C4-2B (cell line): ENCODE measurements at regions not wholly inside any gene's neighbourhood (a gene's known extent, or its start where the extent isn't known, plus 50 kb on each side); places are given as distances from the start of the nearest gene placed in this dataset.
"Not testable (repeated sequence)": the region's sequence is repeated elsewhere in the genome, so short reads cannot be mapped to it uniquely, and the experiment has no call there.

Experiments
- ZFX ChIP-seq: fragments of 450-650 bp; IDR thresholded peaks from 2 replicates; pipeline ENCODE4 v1.6.1; 2017
- TF ChIP-seq, protein P1 (sequence below): fragments of 450-650 bp; conservative IDR thresholded peaks from 2 replicates; pipeline ENCODE4 v1.5.1; 2017; ENCODE audit warnings: mild to moderate bottlenecking

- TF ChIP-seq, protein P1, sequence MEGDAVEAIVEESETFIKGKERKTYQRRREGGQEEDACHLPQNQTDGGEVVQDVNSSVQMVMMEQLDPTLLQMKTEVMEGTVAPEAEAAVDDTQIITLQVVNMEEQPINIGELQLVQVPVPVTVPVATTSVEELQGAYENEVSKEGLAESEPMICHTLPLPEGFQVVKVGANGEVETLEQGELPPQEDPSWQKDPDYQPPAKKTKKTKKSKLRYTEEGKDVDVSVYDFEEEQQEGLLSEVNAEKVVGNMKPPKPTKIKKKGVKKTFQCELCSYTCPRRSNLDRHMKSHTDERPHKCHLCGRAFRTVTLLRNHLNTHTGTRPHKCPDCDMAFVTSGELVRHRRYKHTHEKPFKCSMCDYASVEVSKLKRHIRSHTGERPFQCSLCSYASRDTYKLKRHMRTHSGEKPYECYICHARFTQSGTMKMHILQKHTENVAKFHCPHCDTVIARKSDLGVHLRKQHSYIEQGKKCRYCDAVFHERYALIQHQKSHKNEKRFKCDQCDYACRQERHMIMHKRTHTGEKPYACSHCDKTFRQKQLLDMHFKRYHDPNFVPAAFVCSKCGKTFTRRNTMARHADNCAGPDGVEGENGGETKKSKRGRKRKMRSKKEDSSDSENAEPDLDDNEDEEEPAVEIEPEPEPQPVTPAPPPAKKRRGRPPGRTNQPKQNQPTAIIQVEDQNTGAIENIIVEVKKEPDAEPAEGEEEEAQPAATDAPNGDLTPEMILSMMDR: not testable (repeated sequence)
- TF ChIP-seq ZFX: not testable (repeated sequence)
Observed at GRCh38 chr4:31750581-31750980, 1030.4 kb downstream of the PCDH7 start.
